PC-9 (cell line): ENCODE measurements at regions not wholly inside any gene's neighbourhood (a gene's known extent, or its start where the extent isn't known, plus 50 kb on each side); places are given as distances from the start of the nearest gene placed in this dataset.
"Not testable (repeated sequence)": the region's sequence is repeated elsewhere in the genome, so short reads cannot be mapped to it uniquely, and the experiment has no call there.

Source experiments
- CTCF ChIP-seq: fragments of 200-600 bp; sonication (generic); conservative IDR thresholded peaks from 2 replicates; pipeline ENCODE4 v1.6.1; 2017; ENCODE audit warnings: mixed run types, antibody characterized with exemption, mild to moderate bottlenecking, moderate library complexity
- EZH2 ChIP-seq: fragments of 200-600 bp; sonication (generic); IDR thresholded peaks from 2 replicates; pipeline ENCODE4 v1.8.0; 2017; ENCODE audit warnings: antibody characterized with exemption, low read depth

- not testable (repeated sequence) for TF ChIP-seq EZH2, CTCF
Measured at GRCh38 chr6:4203642-4204417, 68.5 kb upstream of the ECI2 start.
